Right lobe of liver (tissue), 4 donors: ENCODE measurements at regions not wholly inside any gene's neighbourhood (a gene's known extent, or its start where the extent isn't known, plus 50 kb on each side); places are given as distances from the start of the nearest gene placed in this dataset.

Experiments used
- CTCF ChIP-seq, 4 donors: fragments of 200-600 bp in 3 of 4; fragments of 450-650 bp in 1 of 4; IDR thresholded peaks; one replicate each; pipeline versions ENCODE4 v1.5.1 to v1.8.0; 2016 to 2022; ENCODE audit warnings: antibody characterized with exemption in 4 of 4, mild to moderate bottlenecking in 2 of 4
- POLR2A ChIP-seq: fragments of 450-650 bp; IDR thresholded peaks from one replicate; pipeline ENCODE4 v1.6.1; 2017; ENCODE audit warnings: antibody characterized with exemption, mild to moderate bottlenecking
- donor health status: DM: no; HTN: no; CAD: no.
- donor health status: DM: no; HTN: no; CAD: no.
- donor health status: DM: no; HTN: yes; CAD: no.

- TF ChIP-seq CTCF (IDR thresholded peaks at IDR 0.05) (no peak), POLR2A (no peak)
Measured at GRCh38 chr1:36559061-36559460, 76.3 kb upstream of the CSF3R start.
